K562 (cell line): ENCODE measurements at regions not wholly inside any gene's neighbourhood (a gene's known extent, or its start where the extent isn't known, plus 50 kb on each side); places are given as distances from the start of the nearest gene placed in this dataset.

Experiments
- ATAC-seq: fragments of 200-7000 bp; cut with Tn5 transposase; 3 replicates; pipeline ENCODE4 v1.9.1; 2020; ENCODE audit warnings: moderate library complexity
- BruUV-seq: library from RNA; stranded (reverse); fragments of 400-500 nt; replicated peaks from 2 replicates; lab custom pipeline; 2021; lab: Mats Ljungman, UMichigan
- CTCF ChIA-PET: fragments of 300-600 bp; formaldehyde crosslinking; extraction: SDS; loops from one replicate; lab custom pipeline; 2021; ENCODE audit warnings: low intra/inter-chr PET ratio; lab: Yijun Ruan, JAX
- POLR2A ChIA-PET: fragments of 300-600, 350-650 bp; sonication (Branson Sonifier 250); formaldehyde crosslinking; extraction: SDS; loops from one replicate; lab custom pipeline; 2021; ENCODE audit warnings: antibody characterized with exemption, inconsistent platforms; lab: Yijun Ruan, JAX
- DNase-seq, 4 experiments: peaks; one replicate each; pipeline versions ENCODE4 v3.0.0 to v3.0.0-alpha.2; 2011 to 2018; ENCODE audit warnings: low spot score in 3 of 4, mixed read lengths in 3 of 4; ENCODE audit errors: extremely low read depth in 1 of 4
- FAIRE-seq: peaks from 2 replicates; lab custom pipeline; 2011; peaks lifted over from hg19 to GRCh38; lab: Jason Lieb, UNC
- H2AFZ ChIP-seq: 2 replicates; pipeline ENCODE4 v1.6.0; 2011; ENCODE audit warnings: low read depth, low read length, control low read depth, inconsistent platforms
- H3K27ac ChIP-seq: fragments of 200-600 bp; 3 replicates; pipeline ENCODE4 v1.8.0; 2011; ENCODE audit warnings: low read depth, mild to moderate bottlenecking, control low read depth, inconsistent platforms, low read length, moderate library complexity, mixed read lengths; ENCODE audit errors: extremely low read depth
- H3K27me3 ChIP-seq, 2 experiments: fragments of 300-600 bp in 1 of 2; 2 replicates in 1 of 2; 3 replicates in 1 of 2; pipeline versions ENCODE4 v1.6.0 to v1.8.0; 2011; ENCODE audit warnings: inconsistent platforms in 2 of 2, low read length in 2 of 2, mild to moderate bottlenecking in 1 of 2, mixed read lengths in 1 of 2, moderate library complexity in 1 of 2; ENCODE audit not compliant: control insufficient read depth in 2 of 2, insufficient read depth in 2 of 2
- H3K36me3 ChIP-seq: fragments of 300-600 bp; 3 replicates; pipeline ENCODE4 v1.8.0; 2011; ENCODE audit warnings: mild to moderate bottlenecking, low read length, inconsistent platforms; ENCODE audit not compliant: control insufficient read depth, insufficient read depth
- H3K4me1 ChIP-seq, 2 experiments: fragments of 200-600 bp in 1 of 2; replicated peaks in 1 of 2; 2 replicates in 1 of 2; 3 replicates in 1 of 2; pipeline versions ENCODE4 v1.5.1 to v1.8.0; 2011; ENCODE audit warnings: inconsistent platforms in 2 of 2, low read length in 2 of 2, mild to moderate bottlenecking in 1 of 2, mixed read lengths in 1 of 2, moderate library complexity in 1 of 2; ENCODE audit not compliant: control insufficient read depth in 2 of 2, insufficient read depth in 2 of 2
- H3K4me2 ChIP-seq: 2 replicates; pipeline ENCODE4 v1.6.1; 2011; ENCODE audit warnings: low read length, control low read depth, inconsistent platforms, mixed read lengths; ENCODE audit not compliant: insufficient read depth
- H3K4me3 ChIP-seq: fragments of 200-600 bp; sonication (generic), shearing (Covaris generic); 2 replicates; pipeline ENCODE4 v1.5.1; 2016; ENCODE audit warnings: control low read depth, inconsistent platforms
- H3K79me2 ChIP-seq: fragments of 200-600 bp; 3 replicates; pipeline ENCODE4 v1.8.0; 2011; ENCODE audit warnings: low read length, inconsistent platforms; ENCODE audit not compliant: control insufficient read depth, insufficient read depth
- H3K9ac ChIP-seq, 2 experiments: 2 replicates each; pipeline versions ENCODE4 v1.6.0 to v1.6.1; 2011; ENCODE audit warnings: low read depth in 2 of 2, low read length in 2 of 2, control low read depth in 1 of 2, inconsistent platforms in 1 of 2, mild to moderate bottlenecking in 1 of 2, mixed read lengths in 1 of 2; ENCODE audit not compliant: insufficient read depth in 1 of 2
- H3K9me1 ChIP-seq: one replicate; pipeline ENCODE4 v1.6.0; 2011; ENCODE audit warnings: inconsistent platforms, mild to moderate bottlenecking, low read length, moderate library complexity; ENCODE audit not compliant: control insufficient read depth, insufficient read depth
- H3K9me3 ChIP-seq: replicated peaks from 2 replicates; pipeline ENCODE4 v1.5.1; 2011; ENCODE audit warnings: low read depth, low read length, inconsistent platforms; ENCODE audit not compliant: control insufficient read depth, insufficient read depth
- H4K20me1 ChIP-seq: replicated peaks from 2 replicates; pipeline ENCODE4 v1.6.1; 2011; ENCODE audit warnings: low read length, inconsistent platforms, mixed read lengths; ENCODE audit not compliant: control insufficient read depth, insufficient read depth
- CHCHD3 ChIP-seq: fragments of 250-450 bp; sonication (Bioruptor Pico); IDR thresholded peaks from 2 replicates; pipeline ENCODE4 v2.1.2; 2022; ENCODE audit warnings: mild to moderate bottlenecking
- CHD1 ChIP-seq: fragments of 200-600 bp; sonication (generic); IDR thresholded peaks from one replicate; pipeline ENCODE4 v1.6.1; 2012; ENCODE audit warnings: mild to moderate bottlenecking, moderate library complexity, low read length, inconsistent platforms
- FOXA3 ChIP-seq, 2 experiments: fragments of 450-650 bp in 1 of 2; sonication (generic) in 1 of 2; formaldehyde crosslinking; IDR thresholded peaks in 1 of 2; conservative IDR thresholded peaks in 1 of 2; 2 replicates each; pipeline versions ENCODE4 v1.4.0 to v1.8.0; 2020 to 2022; ENCODE audit warnings: mild to moderate bottlenecking in 2 of 2, missing genetic modification reagents in 1 of 2
- FOXP1 ChIP-seq: sonication (generic); formaldehyde crosslinking; IDR thresholded peaks from 2 replicates; pipeline ENCODE4 v1.8.0; 2022; ENCODE audit warnings: mild to moderate bottlenecking, missing genetic modification reagents
- FUS ChIP-seq: fragments of 200-400 bp; formaldehyde crosslinking; optimal IDR thresholded peaks from 2 replicates; pipeline ENCODE3; 2017; ENCODE audit warnings: low read depth, low read length
- HNRNPH1 ChIP-seq: fragments of 200-400 bp; formaldehyde crosslinking; optimal IDR thresholded peaks from 2 replicates; pipeline ENCODE3; 2017; ENCODE audit warnings: low read depth, mild to moderate bottlenecking, low read length, moderate library complexity
- MBD2 ChIP-seq: sonication (generic); IDR thresholded peaks from 2 replicates; pipeline ENCODE4 v1.6.1; 2016; ENCODE audit warnings: low read depth, borderline replicate concordance
- MED1 ChIP-seq: sonication (generic); formaldehyde crosslinking; IDR thresholded peaks from 2 replicates; pipeline ENCODE4 v1.8.1; 2023; ENCODE audit warnings: missing genetic modification reagents, borderline replicate concordance
- PML ChIP-seq: IDR thresholded peaks from 2 replicates; pipeline ENCODE4 v1.6.1; 2012; ENCODE audit warnings: low read length, inconsistent platforms
- PRMT5 ChIP-seq: sonication (generic); formaldehyde crosslinking; IDR thresholded peaks from 2 replicates; pipeline ENCODE4 v1.5.0; 2020; ENCODE audit warnings: missing genetic modification reagents
- PTTG1 ChIP-seq: fragments of 450-650 bp; IDR thresholded peaks from 2 replicates; pipeline ENCODE4 v1.6.1; 2016; ENCODE audit warnings: low read depth, mild to moderate bottlenecking, missing genetic modification characterization, missing compliant biosample characterization
- U2AF1 ChIP-seq: fragments of 200-400 bp; formaldehyde crosslinking; optimal IDR thresholded peaks from 2 replicates; pipeline ENCODE3; 2017; ENCODE audit warnings: mild to moderate bottlenecking, low read depth, low read length, moderate library complexity
- ZNF224 ChIP-seq: sonication (generic); formaldehyde crosslinking; IDR thresholded peaks from 2 replicates; pipeline ENCODE4 v1.8.0; 2022; ENCODE audit warnings: mild to moderate bottlenecking, missing genetic modification reagents
- ZNF354B ChIP-seq: fragments of 250-450 bp; sonication (Bioruptor Pico); IDR thresholded peaks from 2 replicates; pipeline ENCODE4 v1.4.0; 2020
- WGBS: fragments of 100-300 bp; shearing (Covaris generic); methylation state at CpG from one replicate; pipeline ENCODE4 v1.1.6; 2016; ENCODE audit warnings: low coverage, mixed read lengths; ENCODE audit not compliant: insufficient coverage; ENCODE audit errors: missing lambda C conversion rate; 5-methylcytosine and 5-hydroxymethylcytosine counted together
- in situ Hi-C: fragments of 300-500 bp; cut with MboI; formaldehyde crosslinking; loops from 4 replicates; pipeline ENCODE4 v1.15.0; 2018; ENCODE audit warnings: inconsistent platforms, mixed read lengths
- intact Hi-C: fragments of 100-400 bp; cut with micrococcal nuclease; formaldehyde crosslinking; loops from 2 replicates; pipeline ENCODE4 v1.14.2; 2022
- TF ChIP-seq, protein P1 (sequence below): fragments of 250-450 bp; sonication (Bioruptor Pico); IDR thresholded peaks from 2 replicates; pipeline ENCODE4 v1.5.0; 2020; ENCODE audit warnings: mild to moderate bottlenecking, borderline replicate concordance
- TF ChIP-seq, protein P2 (sequence below), 2 experiments: fragments of 450-650 bp; IDR thresholded peaks; 2 replicates each; pipeline ENCODE4 v1.6.1; 2016

DNA sequence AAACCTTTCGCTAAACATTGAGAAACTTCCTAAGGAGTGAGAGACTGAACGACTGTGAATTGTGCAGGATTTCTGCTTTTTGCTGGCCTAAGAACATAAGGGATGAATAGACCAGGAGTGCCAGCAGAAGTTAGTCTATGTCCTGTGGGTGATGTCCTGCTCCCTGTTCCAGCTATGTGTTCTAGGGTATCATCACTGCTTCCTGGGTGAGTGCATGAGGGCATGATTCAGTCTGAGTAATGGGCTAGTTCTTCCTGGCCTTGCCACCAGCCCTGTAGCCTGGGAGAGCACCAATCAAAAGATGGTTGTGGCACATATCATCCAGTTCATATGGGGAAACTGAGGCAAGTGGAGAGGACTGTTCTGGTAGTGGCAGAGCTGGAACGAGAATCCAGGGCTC, 153.9 kb upstream of the TPM1 start:
- in situ Hi-C loops (no loop called here), intact Hi-C loops (no loop called here)
- CTCF ChIA-PET = no interaction called here
- H3K9ac ChIP-seq = no peak overlapping the region
- 0% methylated on average over 3 of the region's 3 CpGs for WGBS
- POLR2A ChIA-PET = interaction anchor here (1.6 kb wide), 1 partner anchor 9 kb away, joined by 3 read pairs; no protein-coding TSS in a partner anchor
- no TSS peak for BruUV-seq
- no peaks in the 10 kb centered on the region for H3K79me2 ChIP-seq
- H3K4me3 ChIP-seq = no peak overlapping the region
- no peaks in the 10 kb centered on the region for H3K4me1 ChIP-seq
- H3K4me2 ChIP-seq = no peak overlapping the region
- DNase-seq (no peak), FAIRE-seq (no peak)
- no peaks in the 10 kb centered on the region for H3K9me1 ChIP-seq
- peaks cover 5 to 38% of the 10 kb centered on the region in 2 experiments for H3K27me3 ChIP-seq
- no peaks in the 10 kb centered on the region for H3K9me3 ChIP-seq
- TF ChIP-seq HNRNPH1 (no peak), FOXP1 (CRISPR knock-in tag) (no peak), CHCHD3 (CRISPR knock-in tag) (no peak), MBD2 (no peak), PTTG1 (tag) (no peak), ZNF224 (no peak), PML (no peak), PRMT5 (CRISPR knock-in tag) (no peak), FOXA3 (CRISPR knock-in tag; conservative IDR thresholded peaks at IDR 0.05 in 1 of 2, IDR thresholded peaks at IDR 0.05 in 1 of 2) (no peak), U2AF1 (no peak), ZNF354B (no peak), MED1 (CRISPR knock-in tag) (no peak), FUS (no peak), CHD1 (no peak)
- TF ChIP-seq, protein P1, sequence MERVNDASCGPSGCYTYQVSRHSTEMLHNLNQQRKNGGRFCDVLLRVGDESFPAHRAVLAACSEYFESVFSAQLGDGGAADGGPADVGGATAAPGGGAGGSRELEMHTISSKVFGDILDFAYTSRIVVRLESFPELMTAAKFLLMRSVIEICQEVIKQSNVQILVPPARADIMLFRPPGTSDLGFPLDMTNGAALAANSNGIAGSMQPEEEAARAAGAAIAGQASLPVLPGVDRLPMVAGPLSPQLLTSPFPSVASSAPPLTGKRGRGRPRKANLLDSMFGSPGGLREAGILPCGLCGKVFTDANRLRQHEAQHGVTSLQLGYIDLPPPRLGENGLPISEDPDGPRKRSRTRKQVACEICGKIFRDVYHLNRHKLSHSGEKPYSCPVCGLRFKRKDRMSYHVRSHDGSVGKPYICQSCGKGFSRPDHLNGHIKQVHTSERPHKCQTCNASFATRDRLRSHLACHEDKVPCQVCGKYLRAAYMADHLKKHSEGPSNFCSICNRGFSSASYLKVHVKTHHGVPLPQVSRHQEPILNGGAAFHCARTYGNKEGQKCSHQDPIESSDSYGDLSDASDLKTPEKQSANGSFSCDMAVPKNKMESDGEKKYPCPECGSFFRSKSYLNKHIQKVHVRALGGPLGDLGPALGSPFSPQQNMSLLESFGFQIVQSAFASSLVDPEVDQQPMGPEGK = no peak
- TF ChIP-seq, protein P2, sequence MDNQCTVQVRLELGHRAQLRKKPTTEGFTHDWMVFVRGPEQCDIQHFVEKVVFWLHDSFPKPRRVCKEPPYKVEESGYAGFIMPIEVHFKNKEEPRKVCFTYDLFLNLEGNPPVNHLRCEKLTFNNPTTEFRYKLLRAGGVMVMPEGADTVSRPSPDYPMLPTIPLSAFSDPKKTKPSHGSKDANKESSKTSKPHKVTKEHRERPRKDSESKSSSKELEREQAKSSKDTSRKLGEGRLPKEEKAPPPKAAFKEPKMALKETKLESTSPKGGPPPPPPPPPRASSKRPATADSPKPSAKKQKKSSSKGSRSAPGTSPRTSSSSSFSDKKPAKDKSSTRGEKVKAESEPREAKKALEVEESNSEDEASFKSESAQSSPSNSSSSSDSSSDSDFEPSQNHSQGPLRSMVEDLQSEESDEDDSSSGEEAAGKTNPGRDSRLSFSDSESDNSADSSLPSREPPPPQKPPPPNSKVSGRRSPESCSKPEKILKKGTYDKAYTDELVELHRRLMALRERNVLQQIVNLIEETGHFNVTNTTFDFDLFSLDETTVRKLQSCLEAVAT (IDR thresholded peaks at IDR 0.05) = no peak
- TF ChIP-seq, all 486 proteins: peak for 0
- Histone ChIP-seq H2AFZ (no peak overlapping the region), H4K20me1 (no peaks in the 10 kb centered on the region), H3K36me3 (no peaks in the 10 kb centered on the region), H3K27ac (no peak overlapping the region)
- no peak for ATAC-seq
